ENCODE measurements at regions not wholly inside any gene's neighbourhood (a gene's known extent, or its start where the extent isn't known, plus 50 kb on each side); places are given as distances from the start of the nearest gene placed in this dataset.

DNA sequence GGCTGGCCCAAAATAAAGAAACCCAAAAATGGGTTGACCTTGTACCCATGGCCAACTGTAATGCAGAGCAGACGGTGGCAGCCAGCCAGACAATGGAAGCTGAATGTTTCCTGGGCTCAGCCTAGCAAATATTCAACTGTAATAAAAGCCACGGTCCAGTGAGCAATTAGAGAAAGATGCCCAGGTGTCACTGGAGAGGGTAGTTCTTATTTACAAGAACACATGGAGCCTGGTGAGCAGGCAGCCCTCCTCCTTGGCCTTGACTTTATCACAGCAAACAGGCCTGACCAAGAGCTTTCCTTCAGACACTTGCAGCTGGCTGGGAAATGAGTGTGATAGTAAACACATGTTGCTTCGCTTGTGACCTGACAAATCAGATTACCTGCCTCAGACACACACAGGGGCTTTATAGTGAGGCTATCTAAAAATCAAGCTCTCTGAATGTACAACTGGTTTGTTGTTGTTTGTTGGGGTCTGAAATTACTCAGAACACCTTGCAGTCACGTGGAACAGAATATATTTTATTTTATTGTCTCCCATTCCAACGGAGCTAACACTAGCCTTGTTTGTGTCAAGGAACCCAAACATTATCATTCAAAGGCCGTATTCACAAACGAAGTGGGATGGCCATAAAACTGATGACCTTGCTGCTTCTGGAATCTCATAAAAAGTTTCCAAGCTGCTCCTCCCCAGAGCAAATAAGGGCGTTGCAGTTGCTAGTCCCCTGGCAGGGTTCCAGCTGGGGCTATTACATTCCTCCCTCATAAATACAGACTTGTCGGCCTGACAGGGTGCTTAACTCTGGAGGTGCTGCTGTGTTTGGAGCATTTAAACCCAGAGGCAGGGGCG lies 161.1 kb downstream of the BBOX1 start:
- TF ChIP-seq, protein P1, sequence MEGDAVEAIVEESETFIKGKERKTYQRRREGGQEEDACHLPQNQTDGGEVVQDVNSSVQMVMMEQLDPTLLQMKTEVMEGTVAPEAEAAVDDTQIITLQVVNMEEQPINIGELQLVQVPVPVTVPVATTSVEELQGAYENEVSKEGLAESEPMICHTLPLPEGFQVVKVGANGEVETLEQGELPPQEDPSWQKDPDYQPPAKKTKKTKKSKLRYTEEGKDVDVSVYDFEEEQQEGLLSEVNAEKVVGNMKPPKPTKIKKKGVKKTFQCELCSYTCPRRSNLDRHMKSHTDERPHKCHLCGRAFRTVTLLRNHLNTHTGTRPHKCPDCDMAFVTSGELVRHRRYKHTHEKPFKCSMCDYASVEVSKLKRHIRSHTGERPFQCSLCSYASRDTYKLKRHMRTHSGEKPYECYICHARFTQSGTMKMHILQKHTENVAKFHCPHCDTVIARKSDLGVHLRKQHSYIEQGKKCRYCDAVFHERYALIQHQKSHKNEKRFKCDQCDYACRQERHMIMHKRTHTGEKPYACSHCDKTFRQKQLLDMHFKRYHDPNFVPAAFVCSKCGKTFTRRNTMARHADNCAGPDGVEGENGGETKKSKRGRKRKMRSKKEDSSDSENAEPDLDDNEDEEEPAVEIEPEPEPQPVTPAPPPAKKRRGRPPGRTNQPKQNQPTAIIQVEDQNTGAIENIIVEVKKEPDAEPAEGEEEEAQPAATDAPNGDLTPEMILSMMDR (IDR thresholded peaks at IDR 0.05; ENCODE audit: borderline replicate concordance, extremely low read depth, low read length, poor library complexity, severe bottlenecking) = no peak
- TF ChIP-seq EZH2 (IDR thresholded peaks at IDR 0.05; ENCODE audit: borderline replicate concordance, low read depth, low read length, severe bottlenecking) = no peak
